H1 (cell line): ENCODE measurements at regions not wholly inside any gene's neighbourhood (a gene's known extent, or its start where the extent isn't known, plus 50 kb on each side); places are given as distances from the start of the nearest gene placed in this dataset.

Experiments used
- CTCF ChIA-PET: fragments of 300-600 bp; sonication (Branson Sonifier 250); formaldehyde crosslinking; loops from one replicate; lab custom pipeline; 2021; ENCODE audit not compliant: partially characterized antibody; lab: Charles Lee
- POLR2A ChIA-PET: fragments of 300-600 bp; sonication (Branson Sonifier 250); formaldehyde crosslinking; loops from one replicate; lab custom pipeline; 2021; ENCODE audit warnings: inconsistent platforms; ENCODE audit not compliant: partially characterized antibody; lab: Charles Lee
- DNase-seq, 2 experiments: peaks; one replicate each; pipeline versions ENCODE4 v3.0.0 to v3.0.0-alpha.2; 2010 to 2022; ENCODE audit warnings: low spot score in 2 of 2, low read depth in 1 of 2, mixed read lengths in 1 of 2
- FAIRE-seq: peaks from 2 replicates; lab custom pipeline; 2011; peaks lifted over from hg19 to GRCh38; lab: Jason Lieb, UNC
- H2AFZ ChIP-seq: 2 replicates; pipeline ENCODE4 v1.8.1; 2012; ENCODE audit warnings: low read length, inconsistent platforms
- H2AK5ac ChIP-seq: 2 replicates; pipeline ENCODE4 v1.6.1; 2013; ENCODE audit warnings: low read depth, low read length
- H2BK120ac ChIP-seq: replicated peaks from 2 replicates; pipeline ENCODE3; 2013; ENCODE audit warnings: low read depth, low read length, inconsistent platforms
- H2BK12ac ChIP-seq: 2 replicates; pipeline ENCODE4 v1.6.1; 2013; ENCODE audit warnings: low read depth, low read length
- H2BK15ac ChIP-seq: 2 replicates; pipeline ENCODE4 v1.6.1; 2013; ENCODE audit warnings: low read length
- H2BK20ac ChIP-seq: 2 replicates; pipeline ENCODE4 v1.6.1; 2013; ENCODE audit warnings: low read length
- H2BK5ac ChIP-seq: 2 replicates; pipeline ENCODE4 v1.6.1; 2013; ENCODE audit warnings: low read depth, low read length
- H3K14ac ChIP-seq: 2 replicates; pipeline ENCODE4 v1.6.1; 2013; ENCODE audit warnings: inconsistent platforms; ENCODE audit not compliant: insufficient read length
- H3K18ac ChIP-seq: 2 replicates; pipeline ENCODE4 v1.6.1; 2013; ENCODE audit warnings: low read length; ENCODE audit errors: extremely low read depth
- H3K23ac ChIP-seq: 2 replicates; pipeline ENCODE4 v1.6.1; 2013; ENCODE audit warnings: inconsistent platforms; ENCODE audit not compliant: insufficient read length
- H3K23me2 ChIP-seq: 2 replicates; pipeline ENCODE4 v1.6.1; 2013; ENCODE audit warnings: low read depth, low read length
- H3K27ac ChIP-seq: 2 replicates; pipeline ENCODE4 v1.6.1; 2011; ENCODE audit warnings: low read depth, low read length, inconsistent platforms
- H3K27me3 ChIP-seq, 4 experiments: replicated peaks in 1 of 4; 1 replicate in 1 of 4; 2 replicates in 3 of 4; pipeline versions ENCODE4 v1.6.1 to v1.8.1; 2011 to 2013; ENCODE audit warnings: low read length in 3 of 4, mild to moderate bottlenecking in 3 of 4, inconsistent platforms in 2 of 4, mixed read lengths in 2 of 4, moderate library complexity in 1 of 4; ENCODE audit not compliant: control insufficient read depth in 3 of 4, insufficient read depth in 3 of 4; ENCODE audit errors: extremely low read depth in 1 of 4
- H3K36me3 ChIP-seq, 4 experiments: 2 replicates each; pipeline versions ENCODE4 v1.6.1 to v1.8.1; 2011 to 2013; ENCODE audit warnings: mild to moderate bottlenecking in 4 of 4, low read length in 3 of 4, moderate library complexity in 2 of 4, control low read depth in 1 of 4, inconsistent platforms in 1 of 4; ENCODE audit not compliant: insufficient read depth in 4 of 4, control insufficient read depth in 2 of 4
- H3K4ac ChIP-seq: replicated peaks from 2 replicates; pipeline ENCODE3; 2013; ENCODE audit warnings: low read length, low read depth, mixed read lengths, inconsistent platforms; ENCODE audit not compliant: insufficient read length
- H3K4me1 ChIP-seq, 4 experiments: replicated peaks in 1 of 4; 1 replicate in 1 of 4; 2 replicates in 3 of 4; pipeline versions ENCODE4 v1.6.1 to v1.8.1; 2011 to 2013; ENCODE audit warnings: low read length in 3 of 4, inconsistent platforms in 2 of 4, mixed read lengths in 1 of 4; ENCODE audit not compliant: insufficient read depth in 4 of 4, control insufficient read depth in 3 of 4
- H3K4me2 ChIP-seq, 2 experiments: 2 replicates each; pipeline versions ENCODE4 v1.6.1 to v1.8.1; 2011 to 2013; ENCODE audit warnings: low read depth in 2 of 2, low read length in 2 of 2, control low read depth in 1 of 2, inconsistent platforms in 1 of 2, mild to moderate bottlenecking in 1 of 2; ENCODE audit not compliant: insufficient read depth in 1 of 2
- H3K4me3 ChIP-seq, 4 experiments: fragments of 200-600, 300-600 bp in 1 of 4; sonication (generic), shearing (Covaris generic), sonication (Bioruptor Twin) in 1 of 4; 2 replicates each; pipeline versions ENCODE4 v1.5.1 to v1.8.1; 2011 to 2016; ENCODE audit warnings: low read length in 4 of 4, low read depth in 3 of 4, control low read depth in 2 of 4, inconsistent platforms in 2 of 4, mild to moderate bottlenecking in 2 of 4, mixed read lengths in 1 of 4, moderate library complexity in 1 of 4; ENCODE audit not compliant: insufficient read depth in 2 of 4; ENCODE audit errors: extremely low read depth in 1 of 4
- H3K56ac ChIP-seq: replicated peaks from 2 replicates; pipeline ENCODE3; 2013; ENCODE audit warnings: low read depth, mild to moderate bottlenecking, mixed read lengths, low read length, inconsistent platforms; ENCODE audit not compliant: insufficient read length
- H3K79me1 ChIP-seq: 2 replicates; pipeline ENCODE4 v1.6.1; 2013; ENCODE audit warnings: low read depth, low read length, control low read depth
- H3K79me2 ChIP-seq, 2 experiments: 2 replicates each; pipeline versions ENCODE4 v1.6.1 to v1.8.1; 2012 to 2013; ENCODE audit warnings: low read length in 2 of 2, mild to moderate bottlenecking in 2 of 2, inconsistent platforms in 1 of 2; ENCODE audit not compliant: insufficient read depth in 2 of 2, control insufficient read depth in 1 of 2
- H3K9ac ChIP-seq, 4 experiments: replicated peaks in 1 of 4; 1 replicate in 1 of 4; 2 replicates in 3 of 4; pipeline versions ENCODE4 v1.6.1 to v1.8.1; 2011 to 2013; ENCODE audit warnings: low read depth in 3 of 4, low read length in 3 of 4, control low read depth in 2 of 4, mild to moderate bottlenecking in 2 of 4, moderate library complexity in 2 of 4, inconsistent platforms in 1 of 4; ENCODE audit errors: extremely low read depth in 1 of 4
- H3K9me3 ChIP-seq, 2 experiments: 2 replicates each; pipeline versions ENCODE4 v1.6.1 to v1.8.1; 2012 to 2013; ENCODE audit warnings: mild to moderate bottlenecking in 2 of 2, moderate library complexity in 2 of 2, control low read depth in 1 of 2, inconsistent platforms in 1 of 2, low read depth in 1 of 2, low read length in 1 of 2, mixed read lengths in 1 of 2; ENCODE audit not compliant: insufficient read depth in 2 of 2
- H4K20me1 ChIP-seq, 2 experiments: replicated peaks in 1 of 2; 2 replicates each; pipeline versions ENCODE3 to v1.8.1; 2011 to 2013; ENCODE audit warnings: inconsistent platforms in 2 of 2, low read length in 2 of 2, mild to moderate bottlenecking in 1 of 2; ENCODE audit not compliant: insufficient read depth in 2 of 2, control insufficient read depth in 1 of 2
- H4K5ac ChIP-seq: 2 replicates; pipeline ENCODE4 v1.6.1; 2013; ENCODE audit warnings: low read length, low read depth, mixed read lengths, inconsistent platforms; ENCODE audit not compliant: insufficient read length
- H4K8ac ChIP-seq: 2 replicates; pipeline ENCODE4 v1.8.0; 2013; ENCODE audit warnings: mild to moderate bottlenecking, moderate library complexity, low read length, inconsistent platforms; ENCODE audit not compliant: insufficient read depth; ENCODE audit errors: extremely low read depth
- H4K91ac ChIP-seq: replicated peaks from 2 replicates; pipeline ENCODE3; 2013; ENCODE audit warnings: low read length, mixed read lengths, inconsistent platforms; ENCODE audit not compliant: insufficient read length
- CREB1 ChIP-seq: IDR thresholded peaks from 2 replicates; pipeline ENCODE4 v1.6.1; 2012; ENCODE audit warnings: inconsistent platforms
- CTCF ChIP-seq, 3 experiments: IDR thresholded peaks; 1 replicate in 2 of 3; 2 replicates in 1 of 3; pipeline versions ENCODE4 v1.5.1 to v1.6.1; 2011; ENCODE audit warnings: low read length in 3 of 3, mild to moderate bottlenecking in 3 of 3, inconsistent platforms in 2 of 3, low read depth in 1 of 3, moderate library complexity in 1 of 3; ENCODE audit not compliant: insufficient read depth in 1 of 3; ENCODE audit errors: control extremely low read depth in 1 of 3
- EGR1 ChIP-seq: IDR thresholded peaks from 2 replicates; pipeline ENCODE4 v1.6.1; 2011; ENCODE audit warnings: low read depth, low read length, borderline replicate concordance
- HDAC2 ChIP-seq, 2 experiments: fragments of 300-600 bp in 1 of 2; sonication (generic) in 1 of 2; IDR thresholded peaks; 2 replicates each; pipeline ENCODE4 v1.6.1; 2011 to 2012; ENCODE audit warnings: low read depth in 2 of 2, low read length in 2 of 2, mild to moderate bottlenecking in 2 of 2, moderate library complexity in 2 of 2, borderline replicate concordance in 1 of 2, inconsistent platforms in 1 of 2
- KDM1A ChIP-seq: fragments of 200-600, 300-600 bp; sonication (generic); IDR thresholded peaks from 2 replicates; pipeline ENCODE4 v1.7.1; 2016; ENCODE audit warnings: mild to moderate bottlenecking, low read length, borderline replicate concordance
- KDM5A ChIP-seq: fragments of 200-600 bp; IDR thresholded peaks from 2 replicates; pipeline ENCODE4 v1.7.1; 2012; ENCODE audit warnings: mild to moderate bottlenecking, low read length, inconsistent platforms, mixed read lengths
- MAFK ChIP-seq: IDR thresholded peaks from 2 replicates; pipeline ENCODE4 v1.6.1; 2012; ENCODE audit warnings: low read depth, mild to moderate bottlenecking, improper control_type of control experiment, low read length
- NANOG ChIP-seq: IDR thresholded peaks from 2 replicates; pipeline ENCODE4 v1.6.1; 2011; ENCODE audit warnings: low read length, low read depth, mild to moderate bottlenecking, inconsistent platforms; ENCODE audit not compliant: insufficient read depth, poor library complexity, severe bottlenecking
- RNF2 ChIP-seq: fragments of 200-900, 300-1000 bp; sonication (generic); IDR thresholded peaks from 2 replicates; pipeline ENCODE4 v1.7.1; 2016; ENCODE audit warnings: borderline replicate concordance, low read depth, mild to moderate bottlenecking, antibody characterized with exemption, low read length; ENCODE audit not compliant: poor library complexity, severe bottlenecking; ENCODE audit errors: missing control alignments
- TAF1 ChIP-seq: IDR thresholded peaks from 2 replicates; pipeline ENCODE4 v1.6.1; 2011; ENCODE audit warnings: mild to moderate bottlenecking, low read depth, low read length
- YY1 ChIP-seq: IDR thresholded peaks from 2 replicates; pipeline ENCODE4 v1.6.1; 2011; ENCODE audit warnings: low read depth, mild to moderate bottlenecking, low read length
- WGBS, 2 experiments: shearing (Covaris generic) in 1 of 2; methylation state at CpG; one replicate each; pipeline versions ENCODE4 v1.1.6 to v1.1.7; 2013 to 2015; ENCODE audit warnings: low lambda C conversion rate in 2 of 2, mixed read lengths in 2 of 2, inconsistent platforms in 1 of 2, low coverage in 1 of 2, missing lambda C conversion rate in 1 of 2; ENCODE audit not compliant: insufficient replicate concordance in 2 of 2, insufficient coverage in 1 of 2, insufficient read length in 1 of 2; ENCODE audit errors: extremely low coverage in 1 of 2, missing lambda C conversion rate in 1 of 2; 5-methylcytosine and 5-hydroxymethylcytosine counted together

- H3K4me1 ChIP-seq, result no peaks in the 10 kb centered on the region
- no peaks in the 10 kb centered on the region for H4K20me1 ChIP-seq
- no peak overlapping the region for H2AK5ac ChIP-seq
- WGBS, 2 experiments, result 95% methylated on average over 9 of the region's 9 CpGs; no CpG with 5 or more reads in 1 of the 2 experiments
- FAIRE-seq (no peak), DNase-seq (no peak)
- no peak overlapping the region for H2BK20ac ChIP-seq
- no peak overlapping the region for H3K56ac ChIP-seq
- H3K18ac ChIP-seq, result no peak overlapping the region
- no peak overlapping the region for H2BK12ac ChIP-seq
- no peaks in the 10 kb centered on the region for H3K27me3 ChIP-seq
- no peak overlapping the region for H4K8ac ChIP-seq
- no peak overlapping the region for H3K27ac ChIP-seq
- no peak overlapping the region for H2BK120ac ChIP-seq
- H3K79me1 ChIP-seq, result no peaks in the 10 kb centered on the region
- H2BK5ac ChIP-seq, result no peak overlapping the region
- H3K9ac ChIP-seq, result no peak overlapping the region
- H3K4me3 ChIP-seq, result no peak overlapping the region
- H3K23ac ChIP-seq, result no peak overlapping the region
- no peaks in the 10 kb centered on the region for H3K9me3 ChIP-seq
- H4K5ac ChIP-seq, result no peak overlapping the region
- H4K91ac ChIP-seq, result no peak overlapping the region
- H2BK15ac ChIP-seq, result no peak overlapping the region
- H2AFZ ChIP-seq, result no peak overlapping the region
- no peak overlapping the region for H3K4ac ChIP-seq
- H3K23me2 ChIP-seq, result no peaks in the 10 kb centered on the region
- no peaks in the 10 kb centered on the region; a peak in 1 of 8 replicates for H3K36me3 ChIP-seq
- no peak overlapping the region for H3K14ac ChIP-seq
- H3K4me2 ChIP-seq, result no peak overlapping the region
- ChIA-PET CTCF (interaction anchor here (0.6 to 1.3 kb wide), 4 partner anchors 19 to 76 kb away, joined by 3 read pairs; no protein-coding TSS in a partner anchor), POLR2A (no interaction called here)
- no peaks in the 10 kb centered on the region for H3K79me2 ChIP-seq
- TF ChIP-seq KDM1A (no peak), MAFK (no peak), HDAC2 (IDR thresholded peaks at IDR 0.05; ENCODE audit: borderline replicate concordance in 1 of 2, low read depth in 2 of 2, low read length in 2 of 2) (no peak), RNF2 (no peak), YY1 (no peak), NANOG (no peak), EGR1 (no peak), TAF1 (no peak), KDM5A (no peak), CTCF (IDR thresholded peaks at IDR 0.05; ENCODE audit: control extremely low read depth in 1 of 3, insufficient read depth in 1 of 3, low read depth in 1 of 3, low read length in 3 of 3) (no peak), CREB1 (no peak)
Observed at GRCh38 chr2:16840496-16841172, 175.0 kb upstream of the CYRIA start.
